ENCODE measurements at regions not wholly inside any gene's neighbourhood (a gene's known extent, or its start where the extent isn't known, plus 50 kb on each side); places are given as distances from the start of the nearest gene placed in this dataset.

GRCh38 chr18:27649621-27650020 is 464.5 kb upstream of the CHST9 start:
- Histone ChIP-seq H4K5ac (ENCODE audit: insufficient read length, low read depth, low read length) (no peak overlapping the region), H2AK5ac (ENCODE audit: insufficient read length, low read length) (no peak overlapping the region), H3K18ac (ENCODE audit: insufficient read length, low read depth, low read length) (no peak overlapping the region), H3K23ac (ENCODE audit: insufficient read length, low read depth, low read length) (no peak overlapping the region), H2BK20ac (ENCODE audit: low read depth, low read length, poor library complexity, severe bottlenecking) (no peak overlapping the region), H3K23me2 (ENCODE audit: insufficient read length, low read depth, low read length, poor library complexity, severe bottlenecking) (no peaks in the 10 kb centered on the region), H3K4me1 (ENCODE audit: insufficient read depth, low read length) (no peaks in the 10 kb centered on the region), H2BK120ac (ENCODE audit: low read depth, low read length, poor library complexity, severe bottlenecking) (no peak overlapping the region), H3K27ac (ENCODE audit: insufficient read length, low read depth, low read length) (no peak overlapping the region), H3T11ph (ENCODE audit: low read length) (no peak overlapping the region), H3K9me3 (ENCODE audit: control insufficient read depth, low read depth, low read length) (no peaks in the 10 kb centered on the region), H3K14ac (ENCODE audit: insufficient read depth, low read length) (no peak overlapping the region), H2BK5ac (ENCODE audit: insufficient read length, low read length) (no peak overlapping the region), H2BK15ac (ENCODE audit: low read depth, low read length) (no peak overlapping the region), H2BK12ac (ENCODE audit: insufficient read length, low read depth, low read length) (no peak overlapping the region), H4K91ac (ENCODE audit: insufficient read length, low read depth, low read length) (no peak overlapping the region), H3K79me2 (ENCODE audit: insufficient read depth, low read length) (peaks cover 2% of the 10 kb centered on the region; the same call in 1 of the 2 replicates), H3K4me2 (ENCODE audit: insufficient read depth, insufficient read length, low read length) (no peak overlapping the region), H3K56ac (ENCODE audit: insufficient read length, low read depth, low read length) (no peak overlapping the region), H3K79me1 (ENCODE audit: insufficient read depth, low read depth, low read length, poor library complexity, severe bottlenecking) (no peaks in the 10 kb centered on the region), H3K27me3 (ENCODE audit: insufficient read depth, low read length) (no peaks in the 10 kb centered on the region), H3K4ac (ENCODE audit: low read depth, low read length) (no peak overlapping the region), H4K20me1 (ENCODE audit: control insufficient read depth, insufficient read depth, insufficient read length) (no peaks in the 10 kb centered on the region), H3K9ac (ENCODE audit: extremely low read depth, insufficient read length, low read length) (no peak overlapping the region), H4K8ac (replicated peaks; ENCODE audit: insufficient read length, low read depth, low read length) (no peak overlapping the region), H2AFZ (ENCODE audit: low read length) (peak overlapping the region; percentile 62)
- peaks cover 17 to 20% of the 10 kb centered on the region in 2 experiments for H3K4me1 Mint-ChIP-seq
- no peaks in the 10 kb centered on the region for H3K36me3 Mint-ChIP-seq (ENCODE audit: insufficient read depth in 1 of 3, low read depth in 3 of 3)
- H3K27me3 Mint-ChIP-seq (ENCODE audit: low read depth), result no peaks in the 10 kb centered on the region
- no peak for DNase-seq
- no peaks in the 10 kb centered on the region for H3K9me3 Mint-ChIP-seq
- H3K27ac Mint-ChIP-seq, result peak overlapping the region; percentile 42 to 59 (median 42); a peak in 2 of 7 replicates
- TF ChIP-seq CTCF (conservative IDR thresholded peaks at IDR 0.05), result no peak
- no peak overlapping the region; a peak in 1 of 5 replicates for H3K4me3 Mint-ChIP-seq
- WGBS (ENCODE audit: extremely low coverage, insufficient read length, low lambda C conversion rate), result no CpG with 5 or more reads among the region's 3 CpGs
